ENCODE measurements at regions not wholly inside any gene's neighbourhood (a gene's known extent, or its start where the extent isn't known, plus 50 kb on each side); places are given as distances from the start of the nearest gene placed in this dataset.

DNA sequence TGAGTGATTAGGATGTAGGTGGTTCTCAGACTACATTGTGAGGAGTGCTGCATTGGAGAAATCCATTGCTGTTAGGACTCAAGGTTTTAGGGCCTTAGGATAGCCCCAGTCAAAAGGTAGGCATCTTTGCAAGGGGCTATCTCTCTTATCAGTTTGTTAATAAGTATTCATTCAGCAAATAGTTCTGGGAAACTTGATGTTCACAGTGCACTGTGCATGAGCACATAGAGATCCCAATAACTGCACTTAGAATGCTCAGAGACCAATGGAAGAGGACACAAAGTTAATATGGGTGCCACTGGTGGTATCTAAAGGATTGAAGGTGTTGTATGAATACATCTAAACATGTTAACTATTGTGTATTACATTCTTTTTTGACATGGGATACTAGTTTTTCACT, 131.4 kb downstream of the KIF4B start:
- Histone ChIP-seq H3K27me3 (ENCODE audit: insufficient read depth, low read depth) (peaks cover 18% of the 10 kb centered on the region), H3K9me3 (ENCODE audit: insufficient read depth, low read depth) (no peaks in the 10 kb centered on the region), H3K4me3 (no peak overlapping the region), H3K36me3 (ENCODE audit: low read depth) (no peaks in the 10 kb centered on the region), H3K4me2 (no peak overlapping the region), H3K9me2 (ENCODE audit: insufficient read depth) (no peaks in the 10 kb centered on the region), H3F3A (ENCODE audit: insufficient read depth, low read depth) (no peaks in the 10 kb centered on the region), H3K79me2 (ENCODE audit: low read depth) (no peaks in the 10 kb centered on the region), H4K20me1 (ENCODE audit: insufficient read depth) (no peaks in the 10 kb centered on the region), H3K4me1 (replicated peaks; ENCODE audit: insufficient read depth) (no peaks in the 10 kb centered on the region), H3K27ac (no peak overlapping the region), H2AFZ (no peak overlapping the region)
- no TSS peak for BruUV-seq (replicated peaks)
- intact Hi-C loops (cut with micrococcal nuclease; ENCODE audit: unreplicated experiment): loop anchor here (10.0 kb wide), 1 partner anchor 500 kb away; no protein-coding TSS in a partner anchor
- TF ChIP-seq EZH2 (IDR thresholded peaks at IDR 0.05; ENCODE audit: low read depth): no peak
- no peak for DNase-seq
- ChIA-PET POLR2A (ENCODE audit: unreplicated experiment) (no interaction called here), CTCF (no interaction called here)

DNA sequence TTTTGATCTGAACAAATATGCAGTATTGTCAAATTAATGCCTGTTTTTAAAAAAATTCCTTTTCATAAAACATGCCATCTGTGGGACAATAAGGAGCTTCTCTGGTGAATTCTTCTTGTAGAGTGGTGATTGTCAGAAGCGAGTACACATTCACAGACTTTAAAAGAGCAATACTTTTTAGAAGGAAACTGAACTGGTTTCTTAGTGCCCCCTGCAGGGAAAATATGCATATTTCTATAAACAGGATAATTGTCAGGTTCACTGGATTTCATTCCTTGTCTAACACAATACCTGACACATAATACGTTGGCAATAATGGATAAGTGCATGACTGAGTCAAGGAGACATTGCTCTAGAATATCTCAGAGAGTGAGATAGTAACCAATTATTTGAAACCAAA, 133.7 kb downstream of the KIF4B start:
- intact Hi-C loops (cut with micrococcal nuclease; ENCODE audit: unreplicated experiment): loop anchor here (10.0 kb wide), 1 partner anchor 502 kb away; no protein-coding TSS in a partner anchor
- H4K20me1 ChIP-seq (ENCODE audit: insufficient read depth): no peaks in the 10 kb centered on the region
- H3K9me3 ChIP-seq (ENCODE audit: insufficient read depth, low read depth): no peaks in the 10 kb centered on the region
- no peak overlapping the region for H3K27ac ChIP-seq
- no peak for DNase-seq
- BruUV-seq (replicated peaks): no TSS peak
- no peaks in the 10 kb centered on the region for H3K4me1 ChIP-seq (replicated peaks; ENCODE audit: insufficient read depth)
- no peaks in the 10 kb centered on the region for H3K79me2 ChIP-seq (ENCODE audit: low read depth)
- ChIA-PET CTCF (no interaction called here), POLR2A (ENCODE audit: unreplicated experiment) (no interaction called here)
- no peaks in the 10 kb centered on the region for H3F3A ChIP-seq (ENCODE audit: insufficient read depth, low read depth)
- no peak overlapping the region for H3K4me3 ChIP-seq
- H3K27me3 ChIP-seq (ENCODE audit: insufficient read depth, low read depth): peaks cover 11% of the 10 kb centered on the region; the same call in 1 of the 2 replicates
- H2AFZ ChIP-seq: no peak overlapping the region
- no peaks in the 10 kb centered on the region for H3K36me3 ChIP-seq (ENCODE audit: low read depth)
- H3K4me2 ChIP-seq: no peak overlapping the region
- no peak for TF ChIP-seq EZH2 (IDR thresholded peaks at IDR 0.05; ENCODE audit: low read depth)
- TF ChIP-seq, protein P1, sequence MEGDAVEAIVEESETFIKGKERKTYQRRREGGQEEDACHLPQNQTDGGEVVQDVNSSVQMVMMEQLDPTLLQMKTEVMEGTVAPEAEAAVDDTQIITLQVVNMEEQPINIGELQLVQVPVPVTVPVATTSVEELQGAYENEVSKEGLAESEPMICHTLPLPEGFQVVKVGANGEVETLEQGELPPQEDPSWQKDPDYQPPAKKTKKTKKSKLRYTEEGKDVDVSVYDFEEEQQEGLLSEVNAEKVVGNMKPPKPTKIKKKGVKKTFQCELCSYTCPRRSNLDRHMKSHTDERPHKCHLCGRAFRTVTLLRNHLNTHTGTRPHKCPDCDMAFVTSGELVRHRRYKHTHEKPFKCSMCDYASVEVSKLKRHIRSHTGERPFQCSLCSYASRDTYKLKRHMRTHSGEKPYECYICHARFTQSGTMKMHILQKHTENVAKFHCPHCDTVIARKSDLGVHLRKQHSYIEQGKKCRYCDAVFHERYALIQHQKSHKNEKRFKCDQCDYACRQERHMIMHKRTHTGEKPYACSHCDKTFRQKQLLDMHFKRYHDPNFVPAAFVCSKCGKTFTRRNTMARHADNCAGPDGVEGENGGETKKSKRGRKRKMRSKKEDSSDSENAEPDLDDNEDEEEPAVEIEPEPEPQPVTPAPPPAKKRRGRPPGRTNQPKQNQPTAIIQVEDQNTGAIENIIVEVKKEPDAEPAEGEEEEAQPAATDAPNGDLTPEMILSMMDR (conservative IDR thresholded peaks at IDR 0.05): no peak; the same call in 1 of the 2 replicates
- no peaks in the 10 kb centered on the region for H3K9me2 ChIP-seq (ENCODE audit: insufficient read depth)

DNA sequence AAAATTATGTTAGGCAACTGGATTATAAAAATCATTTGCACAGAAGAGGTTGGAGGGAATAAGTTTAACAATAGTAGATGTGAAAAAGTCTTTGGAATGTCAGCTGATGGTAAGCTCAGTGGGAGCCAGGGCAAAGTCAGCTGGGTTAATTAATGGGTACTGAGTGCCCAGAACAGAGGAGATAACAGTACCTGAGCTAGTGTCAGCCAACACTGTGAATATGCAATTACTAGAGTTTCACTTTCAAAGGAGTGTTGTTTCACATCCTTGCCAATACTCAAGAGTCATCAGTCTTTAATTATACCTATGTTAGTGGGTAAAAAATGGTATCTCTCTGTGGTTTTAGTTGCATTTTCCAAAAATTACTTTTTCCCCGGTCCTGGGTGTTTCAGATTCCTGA, 135.1 kb downstream of the KIF4B start:
- Histone ChIP-seq H3K4me3 (no peak overlapping the region), H3K4me1 (replicated peaks; ENCODE audit: insufficient read depth) (no peaks in the 10 kb centered on the region), H3K9me3 (ENCODE audit: insufficient read depth, low read depth) (no peaks in the 10 kb centered on the region), H3K27ac (no peak overlapping the region), H3K9me2 (ENCODE audit: insufficient read depth) (no peaks in the 10 kb centered on the region), H3K4me2 (no peak overlapping the region), H2AFZ (no peak overlapping the region), H4K20me1 (ENCODE audit: insufficient read depth) (no peaks in the 10 kb centered on the region), H3F3A (ENCODE audit: insufficient read depth, low read depth) (no peaks in the 10 kb centered on the region), H3K79me2 (ENCODE audit: low read depth) (no peaks in the 10 kb centered on the region), H3K27me3 (ENCODE audit: insufficient read depth, low read depth) (peaks cover 13% of the 10 kb centered on the region; the same call in 1 of the 2 replicates), H3K36me3 (ENCODE audit: low read depth) (no peaks in the 10 kb centered on the region)
- TF ChIP-seq, protein P1 (conservative IDR thresholded peaks at IDR 0.05): no peak
- TF ChIP-seq EZH2 (IDR thresholded peaks at IDR 0.05; ENCODE audit: low read depth): no peak
- ChIA-PET POLR2A (ENCODE audit: unreplicated experiment) (no interaction called here), CTCF (no interaction called here)
- no TSS peak for BruUV-seq (replicated peaks)
- intact Hi-C loops (cut with micrococcal nuclease; ENCODE audit: unreplicated experiment): loop anchor here (10.0 kb wide), 1 partner anchor 504 kb away; no protein-coding TSS in a partner anchor
- no peak for DNase-seq

DNA sequence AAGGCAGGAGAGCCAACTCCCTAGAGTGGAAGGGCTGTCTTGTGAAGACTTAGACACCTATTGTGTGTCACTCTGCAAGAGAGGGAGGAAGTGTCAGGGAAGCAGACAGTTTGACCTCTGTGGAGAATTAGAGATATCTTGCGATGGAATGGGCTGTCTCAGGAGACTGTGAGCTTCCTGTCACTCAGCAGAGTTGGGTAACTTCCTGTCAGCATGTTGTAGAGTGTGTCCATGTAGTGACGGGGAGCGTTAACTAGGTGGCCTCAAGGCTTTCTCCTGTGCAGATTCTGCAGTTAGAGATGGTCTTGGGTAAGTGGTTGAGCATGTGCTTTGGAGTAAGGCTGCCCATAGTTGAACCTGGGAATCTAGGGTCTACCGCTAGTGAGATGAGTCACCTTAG, 136.5 kb downstream of the KIF4B start:
- Histone ChIP-seq H3K4me2 (no peak overlapping the region), H2AFZ (no peak overlapping the region), H3K27me3 (ENCODE audit: insufficient read depth, low read depth) (peaks cover 13% of the 10 kb centered on the region; the same call in 1 of the 2 replicates), H4K20me1 (ENCODE audit: insufficient read depth) (no peaks in the 10 kb centered on the region), H3K9me2 (ENCODE audit: insufficient read depth) (no peaks in the 10 kb centered on the region), H3K4me1 (replicated peaks; ENCODE audit: insufficient read depth) (no peaks in the 10 kb centered on the region), H3K79me2 (ENCODE audit: low read depth) (no peaks in the 10 kb centered on the region), H3K9me3 (ENCODE audit: insufficient read depth, low read depth) (no peaks in the 10 kb centered on the region), H3K4me3 (no peak overlapping the region), H3K27ac (no peak overlapping the region), H3K36me3 (ENCODE audit: low read depth) (no peaks in the 10 kb centered on the region), H3F3A (ENCODE audit: insufficient read depth, low read depth) (no peaks in the 10 kb centered on the region)
- TF ChIP-seq, protein P1 (conservative IDR thresholded peaks at IDR 0.05): no peak
- TF ChIP-seq EZH2 (IDR thresholded peaks at IDR 0.05; ENCODE audit: low read depth): no peak
- no peak for DNase-seq
- ChIA-PET CTCF (no interaction called here), POLR2A (ENCODE audit: unreplicated experiment) (no interaction called here)
- intact Hi-C loops (cut with micrococcal nuclease; ENCODE audit: unreplicated experiment): no loop called here
- no TSS peak for BruUV-seq (replicated peaks)

All from PC-9 (cell line).